SK-N-SH treated with all-trans-retinoic acid at 6 μM for 48 hours (cell line): ENCODE measurements at regions not wholly inside any gene's neighbourhood (a gene's known extent, or its start where the extent isn't known, plus 50 kb on each side); places are given as distances from the start of the nearest gene placed in this dataset.
A peak's percentile ranks its signal among the peaks of the same experiment; 100 is the strongest.

Source experiments
- ATAC-seq: fragments of 200-7000 bp; cut with Tn5 transposase; 3 replicates; pipeline ENCODE4 v1.9.1; 2020; ENCODE audit warnings: mild to moderate bottlenecking, moderate library complexity
- ARNTL ChIP-seq: fragments of 450-650 bp; formaldehyde crosslinking; IDR thresholded peaks from 2 replicates; pipeline ENCODE4 v1.5.0; 2020; ENCODE audit warnings: low read depth, mild to moderate bottlenecking, moderate library complexity, borderline replicate concordance
- BACH2 ChIP-seq: fragments of 250-450 bp; sonication (Bioruptor Pico); IDR thresholded peaks from 2 replicates; pipeline ENCODE4 v1.9.0; 2021; ENCODE audit warnings: mild to moderate bottlenecking, borderline replicate concordance
- CREB5 ChIP-seq: fragments of 250-450 bp; sonication (Bioruptor Pico); IDR thresholded peaks from 2 replicates; pipeline ENCODE4 v1.5.1; 2020; ENCODE audit warnings: low read depth, mild to moderate bottlenecking, moderate library complexity
- CSDC2 ChIP-seq: fragments of 250-450 bp; sonication (Bioruptor Pico); IDR thresholded peaks from 2 replicates; pipeline ENCODE4 v1.5.0; 2020; ENCODE audit warnings: mild to moderate bottlenecking, moderate library complexity
- CSRNP3 ChIP-seq: fragments of 250-450 bp; sonication (Bioruptor Pico); IDR thresholded peaks from 2 replicates; pipeline ENCODE4 v1.5.1; 2021; ENCODE audit warnings: mild to moderate bottlenecking, moderate library complexity
- ESRRG ChIP-seq: fragments of 250-450 bp; sonication (Bioruptor Pico); IDR thresholded peaks from 2 replicates; pipeline ENCODE4 v1.6.1; 2021; ENCODE audit warnings: mild to moderate bottlenecking
- GLIS3 ChIP-seq: fragments of 250-450 bp; sonication (Bioruptor Pico); IDR thresholded peaks from 2 replicates; pipeline ENCODE4 v1.5.0; 2020; ENCODE audit warnings: mild to moderate bottlenecking, moderate library complexity
- ISL1 ChIP-seq: fragments of 250-450 bp; sonication (Bioruptor Pico); IDR thresholded peaks from 2 replicates; pipeline ENCODE4 v2.1.2; 2022; ENCODE audit warnings: mild to moderate bottlenecking, moderate library complexity
- OSR1 ChIP-seq: fragments of 250-450 bp; sonication (Bioruptor Pico); IDR thresholded peaks from 2 replicates; pipeline ENCODE4 v1.8.0; 2022; ENCODE audit warnings: moderate library complexity, mild to moderate bottlenecking, inconsistent platforms
- PATZ1 ChIP-seq: fragments of 250-450 bp; sonication (Bioruptor Pico); IDR thresholded peaks from 2 replicates; pipeline ENCODE4 v1.8.0; 2020; ENCODE audit warnings: mild to moderate bottlenecking, moderate library complexity, borderline replicate concordance
- POU6F1 ChIP-seq: fragments of 250-450 bp; sonication (Bioruptor Pico); IDR thresholded peaks from 2 replicates; pipeline ENCODE4 v1.8.0; 2021; ENCODE audit warnings: low read depth, mild to moderate bottlenecking, moderate library complexity, borderline replicate concordance
- PPARA ChIP-seq: fragments of 250-450 bp; sonication (Bioruptor Pico); IDR thresholded peaks from 2 replicates; pipeline ENCODE4 v1.5.0; 2020; ENCODE audit warnings: mild to moderate bottlenecking, borderline replicate concordance
- RARB ChIP-seq: fragments of 250-450 bp; sonication (Bioruptor Pico); IDR thresholded peaks from 2 replicates; pipeline ENCODE4 v1.8.0; 2021; ENCODE audit warnings: mild to moderate bottlenecking, moderate library complexity
- SNAI2 ChIP-seq: fragments of 250-450 bp; sonication (Bioruptor Pico); IDR thresholded peaks from 2 replicates; pipeline ENCODE4 v1.5.0; 2020; ENCODE audit warnings: mild to moderate bottlenecking, moderate library complexity
- TCF4 ChIP-seq: fragments of 250-450 bp; sonication (Bioruptor Pico); IDR thresholded peaks from 2 replicates; pipeline ENCODE4 v1.8.0; 2021; ENCODE audit warnings: mild to moderate bottlenecking, moderate library complexity, borderline replicate concordance
- TOX ChIP-seq: fragments of 250-450 bp; sonication (Bioruptor Pico); IDR thresholded peaks from 2 replicates; pipeline ENCODE4 v1.8.0; 2021; ENCODE audit warnings: mild to moderate bottlenecking, moderate library complexity, borderline replicate concordance
- TSHZ2 ChIP-seq: fragments of 250-450 bp; sonication (Bioruptor Pico); IDR thresholded peaks from 2 replicates; pipeline ENCODE4 v1.5.0; 2020; ENCODE audit warnings: mild to moderate bottlenecking, moderate library complexity
- ZC3H10 ChIP-seq: fragments of 250-450 bp; sonication (Bioruptor Pico); IDR thresholded peaks from 2 replicates; pipeline ENCODE4 v1.5.1; 2021; ENCODE audit warnings: mild to moderate bottlenecking, moderate library complexity
- ZFP30 ChIP-seq: fragments of 450-650 bp; formaldehyde crosslinking; IDR thresholded peaks from 2 replicates; pipeline ENCODE4 v1.5.0; 2022; ENCODE audit warnings: mild to moderate bottlenecking, moderate library complexity
- ZNF565 ChIP-seq: fragments of 450-650 bp; formaldehyde crosslinking; conservative IDR thresholded peaks from 2 replicates; pipeline ENCODE4 v1.5.0; 2020; ENCODE audit warnings: low read depth, mild to moderate bottlenecking, moderate library complexity
- ZNF70 ChIP-seq: fragments of 450-650 bp; formaldehyde crosslinking; IDR thresholded peaks from 2 replicates; pipeline ENCODE4 v1.5.0; 2020; ENCODE audit warnings: mild to moderate bottlenecking, moderate library complexity

- peak; percentile 75 for ATAC-seq
- no peak for TF ChIP-seq ZC3H10
- TF ChIP-seq ZNF70 (CRISPR knock-in tag), result no peak
- TF ChIP-seq SNAI2, result no peak
- TF ChIP-seq TOX (CRISPR knock-in tag), result no peak
- no peak for TF ChIP-seq ARNTL (CRISPR knock-in tag)
- no peak for TF ChIP-seq CREB5 (CRISPR knock-in tag)
- no peak for TF ChIP-seq OSR1 (CRISPR knock-in tag)
- TF ChIP-seq TSHZ2, result no peak
- TF ChIP-seq ZFP30, result no peak
- no peak for TF ChIP-seq PATZ1 (CRISPR knock-in tag)
- TF ChIP-seq POU6F1 (CRISPR knock-in tag), result no peak
- no peak for TF ChIP-seq ZNF565 (CRISPR knock-in tag)
- no peak for TF ChIP-seq RARB
- no peak for TF ChIP-seq ESRRG (CRISPR knock-in tag)
- no peak for TF ChIP-seq CSRNP3 (CRISPR knock-in tag)
- TF ChIP-seq CSDC2 (CRISPR knock-in tag), result no peak
- TF ChIP-seq BACH2, result no peak
- TF ChIP-seq TCF4 (CRISPR knock-in tag), result no peak
- no peak for TF ChIP-seq GLIS3 (CRISPR knock-in tag)
- TF ChIP-seq PPARA (CRISPR knock-in tag), result no peak
These were observed 117.6 kb downstream of the FAM124B start for GRCh38 chr2:224284134-224284946.

- no peak for ATAC-seq
- TF ChIP-seq POU6F1 (CRISPR knock-in tag) (no peak), GLIS3 (CRISPR knock-in tag) (no peak), CSDC2 (CRISPR knock-in tag) (no peak), SNAI2 (no peak), ISL1 (no peak), PPARA (CRISPR knock-in tag) (no peak), BACH2 (no peak), OSR1 (CRISPR knock-in tag) (no peak), CSRNP3 (CRISPR knock-in tag) (no peak), ARNTL (CRISPR knock-in tag) (no peak)
These were observed 118.4 kb downstream of the FAM124B start for GRCh38 chr2:224283466-224283965.
